Thyroid gland (tissue), 4 donors: ENCODE measurements at regions not wholly inside any gene's neighbourhood (a gene's known extent, or its start where the extent isn't known, plus 50 kb on each side); places are given as distances from the start of the nearest gene placed in this dataset.

ENCODE experiments used
- CTCF ChIP-seq, 6 experiments: fragments of 200-600 bp in 3 of 6; fragments of 450-650 bp in 3 of 6; sonication (generic) in 3 of 6; IDR thresholded peaks; one replicate each; pipeline ENCODE4 v1.5.1; 2016 to 2019; ENCODE audit warnings: antibody characterized with exemption in 6 of 6, mild to moderate bottlenecking in 2 of 6, inconsistent platforms in 1 of 6, moderate library complexity in 1 of 6
- POLR2A ChIP-seq, 2 donors: fragments of 450-650 bp; IDR thresholded peaks; one replicate each; pipeline ENCODE4 v1.6.1; 2017; ENCODE audit warnings: antibody characterized with exemption in 2 of 2, mild to moderate bottlenecking in 2 of 2, moderate library complexity in 1 of 2

DNA sequence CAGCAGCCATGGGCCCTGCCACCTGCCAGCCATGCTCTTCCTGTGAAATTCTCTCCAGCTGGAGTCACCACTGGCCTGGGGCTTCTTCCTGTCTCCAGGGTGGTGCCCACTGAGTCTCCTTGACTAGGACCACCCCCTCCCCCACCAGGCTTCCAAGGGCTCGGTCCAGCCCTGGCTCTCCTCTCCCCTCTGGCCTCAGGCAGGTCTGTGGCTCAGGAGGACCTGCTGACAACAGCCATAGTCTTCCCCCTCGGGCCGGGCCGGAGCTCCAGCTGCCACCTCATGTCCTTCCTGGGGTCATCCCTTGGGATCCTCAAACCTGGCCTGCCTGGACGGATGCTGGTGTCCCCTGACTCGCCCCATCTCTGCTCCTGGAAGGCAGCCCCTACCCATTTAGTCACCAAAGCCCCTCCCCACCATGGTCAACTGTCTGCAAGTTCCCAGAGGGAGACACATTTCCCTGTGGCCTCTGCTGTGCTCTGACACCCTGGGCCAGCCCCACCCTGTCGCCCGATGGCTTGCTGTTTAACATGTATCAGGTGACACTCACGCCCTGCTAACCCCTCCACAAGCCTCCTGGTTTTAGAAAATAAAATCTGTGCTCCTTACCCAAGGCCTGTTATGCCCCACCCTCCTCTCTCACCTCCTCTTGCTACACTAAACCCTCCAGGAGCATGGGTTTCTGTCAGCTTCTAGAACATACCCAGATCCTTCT is 186.2 kb downstream of the RBFOX3 start:
- TF ChIP-seq CTCF (IDR thresholded peaks at IDR 0.05) = no peak
- no peak for TF ChIP-seq POLR2A (IDR thresholded peaks at IDR 0.05)
